OCI-M2 (cell line): ENCODE measurements at regions not wholly inside any gene's neighbourhood (a gene's known extent, or its start where the extent isn't known, plus 50 kb on each side); places are given as distances from the start of the nearest gene placed in this dataset.

Experiments
- DNase-seq: peaks from one replicate; lab custom pipeline; 2025; ENCODE audit not compliant: unreplicated experiment; lab: John Stamatoyannopoulos, UW

- no peak for DNase-seq
Observed at GRCh38 chr6:84466511-84466910, 239.1 kb upstream of the CEP162 start.

DNA sequence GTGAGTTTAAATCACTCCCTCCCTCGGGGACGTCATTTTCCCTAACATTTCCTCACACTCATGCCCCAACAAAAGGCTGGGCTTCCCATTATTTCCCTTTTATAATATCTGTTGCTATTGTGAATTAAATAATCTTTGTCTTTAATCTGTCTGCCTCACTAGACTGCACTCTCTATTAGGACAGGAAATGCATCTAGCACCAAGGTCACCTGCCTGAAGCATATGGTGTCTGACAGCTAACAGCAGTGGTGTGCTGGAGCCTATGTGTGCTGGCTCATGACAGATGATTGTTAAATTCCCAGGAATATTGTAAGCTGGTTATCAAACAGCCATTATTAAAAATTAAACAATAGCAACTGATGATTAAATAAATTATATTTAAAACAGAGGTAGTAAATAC lies 237.0 kb upstream of the CEP162 start:
- DNase-seq, result no peak

- no peak for DNase-seq
Observed at GRCh38 chr6:84462698-84463097, 235.3 kb upstream of the CEP162 start.

GRCh38 chr6:84461461-84461860 lies 234.0 kb upstream of the CEP162 start:
- DNase-seq, result no peak

DNA sequence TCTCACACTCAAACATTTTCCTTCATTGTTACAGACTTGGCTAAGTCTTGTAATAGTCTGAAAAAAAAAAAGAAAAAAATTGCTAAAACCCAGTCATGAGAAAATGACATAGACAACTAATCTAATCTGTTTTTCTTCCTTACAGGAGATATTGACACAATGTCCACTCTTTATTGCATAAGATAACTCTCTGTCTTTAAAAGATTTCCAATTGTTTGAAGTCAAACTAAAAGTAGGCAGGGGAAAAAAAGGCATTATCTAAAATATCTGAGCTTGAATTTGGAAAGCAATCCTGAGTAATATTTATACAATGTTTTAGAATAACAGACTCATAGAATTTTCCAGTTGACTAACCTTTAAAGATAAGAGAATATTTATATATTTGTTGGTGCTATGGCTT lies 233.0 kb upstream of the CEP162 start:
- no peak for DNase-seq

- no peak for DNase-seq
Observed at GRCh38 chr6:84459401-84459800, 232.0 kb upstream of the CEP162 start.

GRCh38 chr6:84458271-84458670 lies 230.8 kb upstream of the CEP162 start:
- DNase-seq, result no peak

DNA sequence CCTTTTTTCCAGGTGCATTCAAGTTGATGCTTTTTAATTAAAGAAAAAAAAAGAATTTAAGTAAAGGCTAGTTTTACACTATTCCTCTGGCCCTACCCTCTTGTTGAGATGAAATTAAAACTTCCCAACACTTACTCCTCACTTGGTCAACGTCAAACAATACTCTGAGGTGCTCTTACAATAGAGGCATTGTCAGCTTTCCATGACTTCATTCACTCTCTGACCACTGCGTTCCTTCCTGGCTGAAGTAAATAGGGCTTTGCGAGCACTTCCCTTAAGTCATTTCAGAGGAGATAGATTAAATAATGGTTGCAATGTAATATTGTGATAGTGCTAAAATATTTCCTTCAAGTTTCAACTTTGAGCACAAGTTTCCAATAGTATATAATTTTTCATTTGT lies 229.8 kb upstream of the CEP162 start:
- no peak for DNase-seq

DNA sequence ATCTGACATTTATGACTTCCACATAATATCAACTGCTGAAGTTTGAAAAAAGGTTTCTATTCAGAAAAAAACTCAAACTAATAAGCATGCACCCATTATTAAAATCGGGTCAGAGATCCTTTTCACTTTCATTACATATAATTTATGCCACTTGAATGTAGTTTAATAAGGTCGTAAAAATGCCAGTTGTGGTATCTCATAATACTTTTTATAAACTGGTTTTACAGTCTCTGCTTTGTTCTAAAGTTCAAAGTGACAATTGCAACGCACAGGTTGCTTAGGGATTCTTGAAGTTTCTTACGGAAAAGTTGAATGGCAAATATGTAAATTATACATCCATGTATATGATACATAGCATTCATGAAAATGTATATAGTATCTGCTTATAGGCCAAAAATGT lies 229.4 kb upstream of the CEP162 start:
- DNase-seq, result no peak

DNA sequence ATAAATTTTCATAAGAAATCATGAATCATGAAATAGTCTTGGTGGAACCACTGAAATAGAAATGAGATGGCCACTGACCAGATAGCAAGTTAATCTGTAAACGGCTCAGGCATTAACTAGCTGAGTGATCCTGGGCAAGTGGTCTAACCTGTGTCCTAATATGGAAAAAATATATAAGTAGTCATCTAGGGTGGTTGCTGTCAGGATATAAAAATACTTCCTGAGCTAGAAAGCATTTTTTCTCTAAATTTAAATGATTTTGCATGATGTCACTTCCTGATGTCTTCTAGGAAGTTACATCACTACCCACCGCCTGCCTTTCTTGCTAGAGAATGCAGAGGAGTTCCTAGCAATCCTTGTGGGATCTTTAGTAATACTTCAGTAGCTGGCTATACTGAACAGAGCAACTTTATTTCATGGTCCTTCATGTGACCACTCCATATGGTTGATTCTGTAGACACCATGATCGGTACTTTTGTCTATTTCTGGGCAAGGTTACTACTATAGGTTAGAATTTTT lies 228.1 kb upstream of the CEP162 start:
- no peak for DNase-seq

DNA sequence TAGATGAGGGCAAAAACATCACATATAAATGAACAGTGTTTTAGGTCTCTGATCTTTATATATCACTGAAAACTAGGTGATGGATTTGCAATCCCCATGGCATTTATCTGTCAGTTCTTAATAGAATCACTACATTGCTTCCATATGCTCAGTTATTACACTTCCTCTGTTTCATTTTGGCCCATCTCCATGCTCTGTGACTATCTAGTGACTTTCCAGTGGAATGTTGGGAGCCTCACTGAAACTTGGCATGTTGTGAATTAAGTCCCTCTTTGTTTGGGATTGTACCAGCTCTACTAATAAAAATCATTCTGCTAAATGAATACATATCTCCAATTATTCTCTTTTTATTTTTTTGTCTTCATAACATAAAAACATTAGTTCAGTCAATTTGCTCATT lies 226.1 kb upstream of the CEP162 start:
- no peak for DNase-seq

DNA sequence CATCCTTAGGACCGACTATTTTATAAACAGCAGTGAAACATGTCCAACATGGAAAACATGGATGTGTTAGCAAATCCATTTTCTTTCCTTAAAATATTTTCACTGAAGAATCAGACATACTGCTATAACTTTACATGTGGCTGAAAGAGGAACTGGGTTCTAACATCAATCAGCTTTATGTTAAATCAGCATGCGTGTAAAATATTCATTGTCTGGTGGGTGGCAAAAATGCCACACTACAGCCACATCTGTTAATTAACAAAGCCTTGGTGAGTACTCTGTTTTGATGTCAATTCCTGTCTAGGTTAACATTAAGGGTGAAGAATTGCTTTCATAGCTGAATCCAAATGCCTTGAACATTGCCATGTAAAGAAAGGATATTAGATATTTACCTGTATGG lies 222.6 kb upstream of the CEP162 start:
- DNase-seq, result no peak

DNA sequence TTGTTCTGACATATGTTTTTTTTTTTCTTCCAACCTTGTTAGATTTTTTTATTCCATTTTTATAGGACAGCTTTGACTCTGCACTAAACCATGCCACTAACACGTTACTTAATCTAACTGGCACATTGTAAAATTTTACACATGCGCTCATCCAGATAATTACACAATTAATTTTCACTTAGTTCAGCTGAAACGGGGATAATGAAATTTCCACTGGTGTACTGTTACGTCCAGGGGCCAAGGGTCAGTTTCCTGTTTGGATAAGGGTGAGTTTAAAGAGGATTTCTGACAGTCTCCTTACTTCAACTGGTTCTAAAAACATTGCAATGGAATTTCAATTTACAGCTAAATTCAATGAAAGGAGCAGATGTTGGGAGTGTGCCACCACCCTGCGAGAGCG lies 221.8 kb upstream of the CEP162 start:
- DNase-seq, result no peak

DNA sequence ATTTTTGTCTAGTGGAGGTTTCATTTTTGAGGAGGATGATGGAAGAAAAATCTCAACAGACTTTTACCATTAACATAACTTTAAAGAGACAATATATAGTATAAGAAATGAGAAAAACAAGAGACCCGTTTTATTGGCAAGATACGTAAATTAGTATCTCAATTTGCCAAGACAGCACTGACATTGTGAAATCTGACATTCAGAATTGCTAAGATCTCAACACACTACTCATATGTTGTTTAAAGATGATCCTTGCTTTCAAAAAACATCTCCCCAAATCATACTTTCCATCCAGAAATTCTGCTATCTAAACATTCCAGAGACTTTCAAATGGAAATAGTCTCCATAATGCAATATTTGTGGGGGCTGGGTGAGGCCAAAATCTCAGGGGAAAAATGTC lies 220.9 kb upstream of the CEP162 start:
- no peak for DNase-seq

DNA sequence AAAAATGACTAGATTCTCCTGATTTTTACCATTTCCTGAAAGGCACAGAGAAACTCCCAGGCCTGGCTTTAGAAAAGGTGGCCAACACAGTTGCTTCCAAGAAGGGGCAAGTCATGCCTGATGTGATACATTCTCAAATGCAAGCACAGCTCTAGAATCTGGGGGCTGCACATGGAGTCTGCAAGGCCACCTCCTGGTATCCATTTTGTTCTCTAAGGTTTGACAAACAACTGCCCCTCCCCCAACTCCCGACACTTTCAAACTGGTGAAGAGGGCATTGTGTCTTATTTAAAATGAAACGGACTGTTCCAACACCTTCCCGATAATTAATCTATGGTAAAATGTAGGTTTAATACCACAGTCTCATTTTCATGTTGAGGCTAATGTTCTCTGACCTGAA lies 220.2 kb upstream of the CEP162 start:
- no peak for DNase-seq

DNA sequence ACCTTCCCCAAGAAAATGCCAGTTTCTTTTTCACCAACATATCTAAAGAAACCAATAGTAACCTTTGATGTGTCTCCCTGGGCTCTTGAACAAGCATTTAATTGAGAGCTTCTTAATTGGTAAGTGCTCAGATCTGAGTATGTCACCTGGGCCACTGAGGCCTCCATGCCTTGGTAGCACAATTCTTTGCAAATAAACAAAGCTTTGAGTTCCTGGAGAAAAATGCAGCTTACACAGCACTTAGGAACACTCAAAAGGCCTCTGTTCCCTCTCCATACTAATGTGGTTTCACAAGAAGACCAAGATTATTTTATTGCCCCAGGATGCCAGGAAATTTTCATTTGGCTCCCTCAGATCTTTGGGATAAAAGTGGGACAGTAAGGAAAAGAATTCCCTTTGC lies 217.6 kb upstream of the CEP162 start:
- no peak for DNase-seq

DNA sequence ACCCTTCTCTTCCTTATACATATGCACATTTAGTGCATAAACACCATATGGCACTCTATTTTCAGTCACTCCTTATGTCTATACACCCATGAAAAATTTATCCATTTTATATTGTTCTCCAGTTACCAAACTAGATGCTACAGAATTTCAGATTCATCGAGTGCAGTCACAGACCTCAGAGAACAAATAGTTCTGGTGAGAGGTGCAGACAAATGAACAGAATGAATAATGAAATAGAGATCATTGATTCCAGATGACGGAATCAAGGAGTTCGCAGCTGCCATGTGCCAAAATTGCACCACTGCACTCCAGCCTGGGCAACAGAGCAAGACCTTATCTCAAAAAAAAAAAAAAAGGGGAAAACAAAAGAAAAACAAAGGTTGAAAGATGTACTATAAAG lies 214.8 kb upstream of the CEP162 start:
- DNase-seq, result no peak

GRCh38 chr6:84441456-84441855 lies 214.0 kb upstream of the CEP162 start:
- DNase-seq, result no peak

DNA sequence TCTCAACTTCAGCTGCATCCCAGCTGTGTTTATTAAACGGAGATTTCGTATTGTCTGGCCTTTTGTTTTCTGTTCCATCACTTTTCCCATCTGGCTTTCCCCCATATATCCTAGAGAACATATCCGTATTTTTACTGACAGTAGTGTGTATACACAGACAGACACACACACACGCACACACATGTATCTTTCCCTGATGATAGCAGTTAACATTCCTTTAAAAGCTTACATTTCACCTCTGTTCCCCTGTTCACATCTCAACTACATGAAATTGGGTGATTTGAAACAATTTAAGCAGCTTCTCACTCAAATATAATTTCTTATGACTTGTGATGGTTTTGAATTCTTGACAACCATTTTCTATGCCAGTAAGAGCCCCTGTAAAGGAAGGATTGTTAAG lies 207.1 kb upstream of the CEP162 start:
- DNase-seq, result no peak

GRCh38 chr6:84432619-84433018 lies 205.2 kb upstream of the CEP162 start:
- DNase-seq, result no peak

GRCh38 chr6:84428300-84428907 lies 201.0 kb upstream of the CEP162 start:
- no peak for DNase-seq

- no peak for DNase-seq
Observed at GRCh38 chr6:84425971-84426705, 198.7 kb upstream of the CEP162 start.

DNA sequence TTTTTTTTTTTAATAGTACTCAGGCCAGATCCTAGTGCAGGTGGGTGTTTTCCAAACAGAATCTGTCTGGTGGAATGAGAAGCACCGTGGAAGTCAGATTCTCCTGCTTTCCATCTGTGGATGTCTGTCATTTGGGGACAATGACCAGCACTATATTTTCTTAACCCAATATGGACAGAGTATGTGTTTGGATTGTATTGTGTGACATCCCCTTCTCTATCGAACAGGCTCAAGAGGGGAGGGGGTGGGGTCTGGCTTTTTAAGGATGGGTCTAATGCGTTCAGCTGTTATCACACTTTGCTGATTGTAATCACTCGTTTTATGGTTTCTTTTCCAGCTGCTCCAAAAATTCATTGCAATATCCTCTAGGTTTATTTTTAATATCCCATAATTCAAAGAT lies 197.5 kb upstream of the CEP162 start:
- no peak for DNase-seq
